SK-N-SH treated with all-trans-retinoic acid at 6 μM for 48 hours (cell line): ENCODE measurements at regions not wholly inside any gene's neighbourhood (a gene's known extent, or its start where the extent isn't known, plus 50 kb on each side); places are given as distances from the start of the nearest gene placed in this dataset.

Experiments used
- ATAC-seq: fragments of 200-7000 bp; cut with Tn5 transposase; 3 replicates; pipeline ENCODE4 v1.9.1; 2020; ENCODE audit warnings: mild to moderate bottlenecking, moderate library complexity
- ARNTL ChIP-seq: fragments of 450-650 bp; formaldehyde crosslinking; IDR thresholded peaks from 2 replicates; pipeline ENCODE4 v1.5.0; 2020; ENCODE audit warnings: low read depth, mild to moderate bottlenecking, moderate library complexity, borderline replicate concordance
- CREB5 ChIP-seq: fragments of 250-450 bp; sonication (Bioruptor Pico); IDR thresholded peaks from 2 replicates; pipeline ENCODE4 v1.5.1; 2020; ENCODE audit warnings: low read depth, mild to moderate bottlenecking, moderate library complexity
- CSDC2 ChIP-seq: fragments of 250-450 bp; sonication (Bioruptor Pico); IDR thresholded peaks from 2 replicates; pipeline ENCODE4 v1.5.0; 2020; ENCODE audit warnings: mild to moderate bottlenecking, moderate library complexity
- CSRNP3 ChIP-seq: fragments of 250-450 bp; sonication (Bioruptor Pico); IDR thresholded peaks from 2 replicates; pipeline ENCODE4 v1.5.1; 2021; ENCODE audit warnings: mild to moderate bottlenecking, moderate library complexity
- ESRRG ChIP-seq: fragments of 250-450 bp; sonication (Bioruptor Pico); IDR thresholded peaks from 2 replicates; pipeline ENCODE4 v1.6.1; 2021; ENCODE audit warnings: mild to moderate bottlenecking
- PATZ1 ChIP-seq: fragments of 250-450 bp; sonication (Bioruptor Pico); IDR thresholded peaks from 2 replicates; pipeline ENCODE4 v1.8.0; 2020; ENCODE audit warnings: mild to moderate bottlenecking, moderate library complexity, borderline replicate concordance
- POU6F1 ChIP-seq: fragments of 250-450 bp; sonication (Bioruptor Pico); IDR thresholded peaks from 2 replicates; pipeline ENCODE4 v1.8.0; 2021; ENCODE audit warnings: low read depth, mild to moderate bottlenecking, moderate library complexity, borderline replicate concordance
- RARB ChIP-seq: fragments of 250-450 bp; sonication (Bioruptor Pico); IDR thresholded peaks from 2 replicates; pipeline ENCODE4 v1.8.0; 2021; ENCODE audit warnings: mild to moderate bottlenecking, moderate library complexity
- SNAI2 ChIP-seq: fragments of 250-450 bp; sonication (Bioruptor Pico); IDR thresholded peaks from 2 replicates; pipeline ENCODE4 v1.5.0; 2020; ENCODE audit warnings: mild to moderate bottlenecking, moderate library complexity
- TCF4 ChIP-seq: fragments of 250-450 bp; sonication (Bioruptor Pico); IDR thresholded peaks from 2 replicates; pipeline ENCODE4 v1.8.0; 2021; ENCODE audit warnings: mild to moderate bottlenecking, moderate library complexity, borderline replicate concordance
- TOX ChIP-seq: fragments of 250-450 bp; sonication (Bioruptor Pico); IDR thresholded peaks from 2 replicates; pipeline ENCODE4 v1.8.0; 2021; ENCODE audit warnings: mild to moderate bottlenecking, moderate library complexity, borderline replicate concordance
- TSHZ2 ChIP-seq: fragments of 250-450 bp; sonication (Bioruptor Pico); IDR thresholded peaks from 2 replicates; pipeline ENCODE4 v1.5.0; 2020; ENCODE audit warnings: mild to moderate bottlenecking, moderate library complexity
- ZC3H10 ChIP-seq: fragments of 250-450 bp; sonication (Bioruptor Pico); IDR thresholded peaks from 2 replicates; pipeline ENCODE4 v1.5.1; 2021; ENCODE audit warnings: mild to moderate bottlenecking, moderate library complexity
- ZFP3 ChIP-seq: fragments of 250-450 bp; sonication (Bioruptor Pico); IDR thresholded peaks from 2 replicates; pipeline ENCODE4 v1.5.0; 2020; ENCODE audit warnings: mild to moderate bottlenecking, moderate library complexity
- ZFP30 ChIP-seq: fragments of 450-650 bp; formaldehyde crosslinking; IDR thresholded peaks from 2 replicates; pipeline ENCODE4 v1.5.0; 2022; ENCODE audit warnings: mild to moderate bottlenecking, moderate library complexity
- ZNF565 ChIP-seq: fragments of 450-650 bp; formaldehyde crosslinking; conservative IDR thresholded peaks from 2 replicates; pipeline ENCODE4 v1.5.0; 2020; ENCODE audit warnings: low read depth, mild to moderate bottlenecking, moderate library complexity
- ZNF70 ChIP-seq: fragments of 450-650 bp; formaldehyde crosslinking; IDR thresholded peaks from 2 replicates; pipeline ENCODE4 v1.5.0; 2020; ENCODE audit warnings: mild to moderate bottlenecking, moderate library complexity
- ZNF8 ChIP-seq: fragments of 450-650 bp; formaldehyde crosslinking; IDR thresholded peaks from 2 replicates; pipeline ENCODE4 v1.5.0; 2020; ENCODE audit warnings: mild to moderate bottlenecking, moderate library complexity

- no peak for TF ChIP-seq ARNTL (CRISPR knock-in tag)
- TF ChIP-seq RARB (CRISPR knock-in tag), result no peak
- no peak for TF ChIP-seq ZC3H10 (CRISPR knock-in tag)
- TF ChIP-seq ZNF565 (CRISPR knock-in tag), result no peak
- TF ChIP-seq TOX (CRISPR knock-in tag), result no peak
- no peak for TF ChIP-seq ZNF70
- no peak for TF ChIP-seq CSDC2 (CRISPR knock-in tag)
- no peak for TF ChIP-seq PATZ1 (CRISPR knock-in tag)
- no peak for TF ChIP-seq CREB5 (CRISPR knock-in tag)
- no peak for ATAC-seq
Measured at GRCh38 chr7:51617686-51618085, 301.1 kb upstream of the COBL start.

- TF ChIP-seq CSDC2 (CRISPR knock-in tag) (no peak), ZNF70 (no peak), ARNTL (CRISPR knock-in tag) (no peak), ZNF8 (CRISPR knock-in tag) (no peak), ZFP3 (CRISPR knock-in tag) (no peak), TSHZ2 (CRISPR knock-in tag) (no peak), RARB (CRISPR knock-in tag) (no peak), SNAI2 (no peak), ZFP30 (CRISPR knock-in tag) (no peak), CSRNP3 (CRISPR knock-in tag) (no peak), TCF4 (CRISPR knock-in tag) (no peak), TOX (CRISPR knock-in tag) (no peak), ESRRG (CRISPR knock-in tag) (no peak), ZNF565 (CRISPR knock-in tag) (no peak), PATZ1 (CRISPR knock-in tag) (no peak), POU6F1 (CRISPR knock-in tag) (no peak), CREB5 (CRISPR knock-in tag) (no peak)
Measured at GRCh38 chr7:51613911-51614357, 297.3 kb upstream of the COBL start.

More at GRCh38 chr7:51613911-51614357, 297.3 kb upstream of the COBL start:
- ATAC-seq, result no peak
